Testis (tissue), 2 donors: ENCODE measurements at regions not wholly inside any gene's neighbourhood (a gene's known extent, or its start where the extent isn't known, plus 50 kb on each side); places are given as distances from the start of the nearest gene placed in this dataset.

ENCODE experiments used
- CTCF ChIP-seq, 3 experiments: fragments of 450-650 bp in 2 of 3; fragments of 200-600 bp in 1 of 3; sonication (generic) in 1 of 3; IDR thresholded peaks; one replicate each; pipeline ENCODE4 v1.5.1; 2016 to 2019; ENCODE audit warnings: antibody characterized with exemption in 3 of 3, mild to moderate bottlenecking in 2 of 3, moderate library complexity in 1 of 3
- POLR2A ChIP-seq: fragments of 450-650 bp; IDR thresholded peaks from one replicate; pipeline ENCODE4 v1.6.1; 2017; ENCODE audit warnings: antibody characterized with exemption, mild to moderate bottlenecking, moderate library complexity

DNA sequence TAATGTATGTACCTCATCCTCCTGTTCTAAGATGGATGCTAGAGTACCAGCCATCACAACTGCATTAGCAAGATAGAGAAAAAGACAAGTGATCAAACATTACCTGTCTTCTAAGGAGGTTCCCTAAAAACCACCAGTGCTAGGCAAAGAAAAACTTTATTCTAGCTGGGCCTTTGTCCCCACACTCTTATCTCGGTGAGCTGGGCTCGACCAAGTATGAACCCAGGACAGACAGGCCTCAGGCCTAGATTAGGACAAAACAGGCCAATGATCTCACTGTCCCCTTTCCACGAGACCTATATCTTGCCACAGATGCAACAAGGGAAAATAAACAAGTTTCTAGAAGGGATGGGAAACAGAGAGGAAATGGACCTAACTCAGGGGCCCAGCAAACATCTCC lies 127.6 kb upstream of the PKDCC start:
- TF ChIP-seq CTCF (IDR thresholded peaks at IDR 0.05) (no peak), POLR2A (no peak)
